Neural cell (in vitro differentiated cells): ENCODE measurements at regions not wholly inside any gene's neighbourhood (a gene's known extent, or its start where the extent isn't known, plus 50 kb on each side); places are given as distances from the start of the nearest gene placed in this dataset.

Experiments used
- POLR2AphosphoS5 ChIP-seq: IDR thresholded peaks from 2 replicates; pipeline ENCODE4 v1.6.1; 2012
- SMC3 ChIP-seq: fragments of 450-650 bp; conservative IDR thresholded peaks from 2 replicates; pipeline ENCODE4 v1.6.1; 2014; ENCODE audit warnings: antibody characterized with exemption, mild to moderate bottlenecking, moderate library complexity; ENCODE audit not compliant: poor library complexity
- TF ChIP-seq, protein P1 (sequence below): fragments of 450-650 bp; IDR thresholded peaks from 2 replicates; pipeline ENCODE4 v1.5.1; 2014; ENCODE audit warnings: antibody characterized with exemption, mild to moderate bottlenecking, moderate library complexity; ENCODE audit not compliant: poor library complexity, severe bottlenecking
- TF ChIP-seq, protein P2 (sequence below): IDR thresholded peaks from 2 replicates; pipeline ENCODE4 v1.6.1; 2012; ENCODE audit warnings: borderline replicate concordance

DNA sequence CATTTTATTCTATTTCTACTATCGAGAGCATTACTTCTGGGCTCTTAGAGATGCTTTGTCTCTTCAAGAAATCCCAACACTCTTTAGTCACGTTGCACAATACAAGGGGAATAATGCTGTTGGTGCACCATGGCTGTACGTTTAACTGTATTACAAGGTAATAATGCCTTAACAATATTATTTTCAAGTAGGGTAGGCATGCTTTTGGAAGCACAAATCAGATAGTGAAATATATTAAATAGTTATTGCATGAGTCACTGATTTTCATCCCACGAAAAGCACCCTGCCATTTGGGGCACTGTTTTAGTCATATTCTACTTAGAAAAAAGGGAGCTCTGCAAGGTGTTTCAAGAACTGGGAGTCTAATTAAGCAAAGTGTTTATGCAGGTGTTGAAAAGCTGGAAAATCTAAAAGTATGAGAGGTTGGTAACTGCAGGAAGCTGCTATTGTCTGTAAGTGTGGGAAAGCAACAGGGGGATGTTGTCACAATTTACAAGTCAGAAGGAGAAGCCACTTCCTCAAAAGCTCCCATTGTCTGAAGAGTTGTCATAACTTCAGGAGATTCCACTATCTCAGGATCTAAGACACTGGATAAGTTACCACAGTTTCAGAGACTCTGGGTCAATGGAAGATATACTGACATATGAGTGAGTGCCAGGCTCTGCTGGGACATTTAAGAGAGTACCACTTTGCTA is 218.2 kb downstream of the JRKL start:
- TF ChIP-seq, protein P1, sequence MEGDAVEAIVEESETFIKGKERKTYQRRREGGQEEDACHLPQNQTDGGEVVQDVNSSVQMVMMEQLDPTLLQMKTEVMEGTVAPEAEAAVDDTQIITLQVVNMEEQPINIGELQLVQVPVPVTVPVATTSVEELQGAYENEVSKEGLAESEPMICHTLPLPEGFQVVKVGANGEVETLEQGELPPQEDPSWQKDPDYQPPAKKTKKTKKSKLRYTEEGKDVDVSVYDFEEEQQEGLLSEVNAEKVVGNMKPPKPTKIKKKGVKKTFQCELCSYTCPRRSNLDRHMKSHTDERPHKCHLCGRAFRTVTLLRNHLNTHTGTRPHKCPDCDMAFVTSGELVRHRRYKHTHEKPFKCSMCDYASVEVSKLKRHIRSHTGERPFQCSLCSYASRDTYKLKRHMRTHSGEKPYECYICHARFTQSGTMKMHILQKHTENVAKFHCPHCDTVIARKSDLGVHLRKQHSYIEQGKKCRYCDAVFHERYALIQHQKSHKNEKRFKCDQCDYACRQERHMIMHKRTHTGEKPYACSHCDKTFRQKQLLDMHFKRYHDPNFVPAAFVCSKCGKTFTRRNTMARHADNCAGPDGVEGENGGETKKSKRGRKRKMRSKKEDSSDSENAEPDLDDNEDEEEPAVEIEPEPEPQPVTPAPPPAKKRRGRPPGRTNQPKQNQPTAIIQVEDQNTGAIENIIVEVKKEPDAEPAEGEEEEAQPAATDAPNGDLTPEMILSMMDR, result no peak
- TF ChIP-seq SMC3, result no peak
- TF ChIP-seq, protein P2, sequence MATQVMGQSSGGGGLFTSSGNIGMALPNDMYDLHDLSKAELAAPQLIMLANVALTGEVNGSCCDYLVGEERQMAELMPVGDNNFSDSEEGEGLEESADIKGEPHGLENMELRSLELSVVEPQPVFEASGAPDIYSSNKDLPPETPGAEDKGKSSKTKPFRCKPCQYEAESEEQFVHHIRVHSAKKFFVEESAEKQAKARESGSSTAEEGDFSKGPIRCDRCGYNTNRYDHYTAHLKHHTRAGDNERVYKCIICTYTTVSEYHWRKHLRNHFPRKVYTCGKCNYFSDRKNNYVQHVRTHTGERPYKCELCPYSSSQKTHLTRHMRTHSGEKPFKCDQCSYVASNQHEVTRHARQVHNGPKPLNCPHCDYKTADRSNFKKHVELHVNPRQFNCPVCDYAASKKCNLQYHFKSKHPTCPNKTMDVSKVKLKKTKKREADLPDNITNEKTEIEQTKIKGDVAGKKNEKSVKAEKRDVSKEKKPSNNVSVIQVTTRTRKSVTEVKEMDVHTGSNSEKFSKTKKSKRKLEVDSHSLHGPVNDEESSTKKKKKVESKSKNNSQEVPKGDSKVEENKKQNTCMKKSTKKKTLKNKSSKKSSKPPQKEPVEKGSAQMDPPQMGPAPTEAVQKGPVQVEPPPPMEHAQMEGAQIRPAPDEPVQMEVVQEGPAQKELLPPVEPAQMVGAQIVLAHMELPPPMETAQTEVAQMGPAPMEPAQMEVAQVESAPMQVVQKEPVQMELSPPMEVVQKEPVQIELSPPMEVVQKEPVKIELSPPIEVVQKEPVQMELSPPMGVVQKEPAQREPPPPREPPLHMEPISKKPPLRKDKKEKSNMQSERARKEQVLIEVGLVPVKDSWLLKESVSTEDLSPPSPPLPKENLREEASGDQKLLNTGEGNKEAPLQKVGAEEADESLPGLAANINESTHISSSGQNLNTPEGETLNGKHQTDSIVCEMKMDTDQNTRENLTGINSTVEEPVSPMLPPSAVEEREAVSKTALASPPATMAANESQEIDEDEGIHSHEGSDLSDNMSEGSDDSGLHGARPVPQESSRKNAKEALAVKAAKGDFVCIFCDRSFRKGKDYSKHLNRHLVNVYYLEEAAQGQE, result no peak
- no peak for TF ChIP-seq POLR2AphosphoS5
